HL-60 (cell line): ENCODE measurements at regions not wholly inside any gene's neighbourhood (a gene's known extent, or its start where the extent isn't known, plus 50 kb on each side); places are given as distances from the start of the nearest gene placed in this dataset.

Experiments
- DNase-seq, 2 experiments: peaks; one replicate each; pipeline ENCODE4 v3.0.0-alpha.2; 2010 to 2020; ENCODE audit warnings: low read depth in 1 of 2, low spot score in 1 of 2
- H3K27ac ChIP-seq: fragments of 250-450 bp; sonication (Bioruptor Pico); replicated peaks from 2 replicates; pipeline ENCODE4 v1.5.1; 2020; ENCODE audit warnings: mild to moderate bottlenecking, moderate library complexity
- H3K27me3 ChIP-seq: fragments of 250-450 bp; sonication (Bioruptor Pico); 2 replicates; pipeline ENCODE4 v1.5.1; 2021; ENCODE audit warnings: mild to moderate bottlenecking, moderate library complexity; ENCODE audit not compliant: insufficient read depth, poor library complexity, severe bottlenecking
- H3K4me3 ChIP-seq: replicated peaks from 2 replicates; pipeline ENCODE4 v1.5.1; 2011; ENCODE audit warnings: mild to moderate bottlenecking, control low read depth, low read length; ENCODE audit not compliant: insufficient read depth
- GABPA ChIP-seq: IDR thresholded peaks from 2 replicates; pipeline ENCODE4 v1.6.1; 2012; ENCODE audit warnings: low read depth
- POLR2AphosphoS5 ChIP-seq: IDR thresholded peaks from 2 replicates; pipeline ENCODE4 v1.6.1; 2012; ENCODE audit warnings: low read depth
- SPI1 ChIP-seq: IDR thresholded peaks from 2 replicates; pipeline ENCODE4 v1.6.1; 2012; ENCODE audit warnings: low read depth, mild to moderate bottlenecking, borderline replicate concordance
- TF ChIP-seq, protein P1 (sequence below): IDR thresholded peaks from one replicate; pipeline ENCODE4 v1.5.1; 2011; ENCODE audit warnings: low read length, control low read depth, inconsistent platforms; ENCODE audit not compliant: insufficient read depth
- TF ChIP-seq, protein P2 (sequence below): IDR thresholded peaks from 2 replicates; pipeline ENCODE4 v1.6.1; 2012; ENCODE audit warnings: low read depth; ENCODE audit not compliant: insufficient replicate concordance

DNA sequence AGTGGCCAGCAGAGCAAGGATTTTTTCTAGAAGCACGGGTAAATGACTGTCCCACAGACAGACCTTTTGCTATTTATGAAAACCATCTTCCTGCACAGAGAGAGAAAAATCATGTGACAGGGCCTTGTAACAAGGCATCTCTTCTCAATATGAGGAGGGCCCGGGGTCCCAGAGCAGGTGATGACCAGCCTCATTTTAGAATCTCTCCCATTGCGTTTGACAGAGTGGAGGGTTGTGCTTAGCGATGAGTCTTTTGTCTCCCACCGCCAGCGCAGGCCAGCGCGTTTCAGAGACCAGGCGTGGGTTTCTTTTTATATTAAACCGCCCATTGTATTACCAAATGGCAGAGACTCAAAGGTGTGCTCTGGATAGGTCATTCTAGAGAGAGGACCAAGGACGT lies 97.4 kb upstream of the UBL3 start:
- Histone ChIP-seq H3K4me3 (no peak overlapping the region), H3K27ac (no peak overlapping the region), H3K27me3 (no peaks in the 10 kb centered on the region)
- no peak for DNase-seq
- TF ChIP-seq POLR2AphosphoS5 = no peak
- TF ChIP-seq, protein P1, sequence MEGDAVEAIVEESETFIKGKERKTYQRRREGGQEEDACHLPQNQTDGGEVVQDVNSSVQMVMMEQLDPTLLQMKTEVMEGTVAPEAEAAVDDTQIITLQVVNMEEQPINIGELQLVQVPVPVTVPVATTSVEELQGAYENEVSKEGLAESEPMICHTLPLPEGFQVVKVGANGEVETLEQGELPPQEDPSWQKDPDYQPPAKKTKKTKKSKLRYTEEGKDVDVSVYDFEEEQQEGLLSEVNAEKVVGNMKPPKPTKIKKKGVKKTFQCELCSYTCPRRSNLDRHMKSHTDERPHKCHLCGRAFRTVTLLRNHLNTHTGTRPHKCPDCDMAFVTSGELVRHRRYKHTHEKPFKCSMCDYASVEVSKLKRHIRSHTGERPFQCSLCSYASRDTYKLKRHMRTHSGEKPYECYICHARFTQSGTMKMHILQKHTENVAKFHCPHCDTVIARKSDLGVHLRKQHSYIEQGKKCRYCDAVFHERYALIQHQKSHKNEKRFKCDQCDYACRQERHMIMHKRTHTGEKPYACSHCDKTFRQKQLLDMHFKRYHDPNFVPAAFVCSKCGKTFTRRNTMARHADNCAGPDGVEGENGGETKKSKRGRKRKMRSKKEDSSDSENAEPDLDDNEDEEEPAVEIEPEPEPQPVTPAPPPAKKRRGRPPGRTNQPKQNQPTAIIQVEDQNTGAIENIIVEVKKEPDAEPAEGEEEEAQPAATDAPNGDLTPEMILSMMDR = no peak

DNA sequence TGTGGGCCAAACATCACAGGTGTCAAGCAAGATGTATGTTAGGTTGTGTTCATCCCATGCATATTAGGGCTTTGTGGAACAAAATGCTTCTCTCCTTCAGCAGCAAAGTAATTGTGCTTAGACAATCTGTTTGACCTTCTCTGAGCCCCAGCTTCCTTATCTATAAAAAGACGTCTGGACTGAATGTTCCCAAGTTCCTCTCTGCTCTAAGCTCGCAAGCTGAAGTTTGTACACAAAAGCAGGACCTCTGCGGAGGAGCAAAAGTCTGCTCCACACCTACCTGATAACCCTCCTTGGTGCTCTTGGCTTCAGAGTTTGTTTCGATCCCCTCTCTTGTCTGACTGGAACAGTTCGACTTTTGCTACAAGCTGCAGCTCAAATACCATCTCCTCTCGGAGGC lies 95.7 kb upstream of the UBL3 start:
- peak; percentile 23; the same call in 1 of the 2 replicates for TF ChIP-seq SPI1
- no peak for TF ChIP-seq POLR2AphosphoS5
- TF ChIP-seq GABPA = no peak
- peak in 1 of 2 experiments; percentile 20 for DNase-seq
- no peak overlapping the region for H3K27ac ChIP-seq
- no peak overlapping the region for H3K4me3 ChIP-seq
- H3K27me3 ChIP-seq = no peaks in the 10 kb centered on the region

DNA sequence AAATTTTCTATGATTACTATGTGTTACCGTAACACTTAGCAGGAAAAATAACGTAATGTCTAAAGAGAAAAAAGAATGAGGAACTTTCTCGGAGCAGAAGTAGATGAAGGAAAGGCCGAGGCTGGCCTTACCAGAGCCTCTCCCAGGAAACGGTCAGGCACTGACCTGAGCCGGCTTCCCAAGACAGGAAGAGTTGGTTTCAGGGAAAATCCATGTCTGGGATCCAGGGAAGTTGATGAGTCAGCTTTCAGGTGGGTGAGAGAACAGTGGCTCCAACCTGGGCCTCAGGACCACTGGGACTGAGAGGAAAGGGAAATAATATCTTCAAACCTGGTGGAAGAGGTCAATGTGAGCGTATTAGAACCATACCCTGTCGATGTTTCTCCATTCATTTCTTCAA lies 93.3 kb upstream of the UBL3 start:
- TF ChIP-seq, protein P1 = no peak
- TF ChIP-seq SPI1 (no peak), POLR2AphosphoS5 (no peak), GABPA (no peak)
- TF ChIP-seq, protein P2, sequence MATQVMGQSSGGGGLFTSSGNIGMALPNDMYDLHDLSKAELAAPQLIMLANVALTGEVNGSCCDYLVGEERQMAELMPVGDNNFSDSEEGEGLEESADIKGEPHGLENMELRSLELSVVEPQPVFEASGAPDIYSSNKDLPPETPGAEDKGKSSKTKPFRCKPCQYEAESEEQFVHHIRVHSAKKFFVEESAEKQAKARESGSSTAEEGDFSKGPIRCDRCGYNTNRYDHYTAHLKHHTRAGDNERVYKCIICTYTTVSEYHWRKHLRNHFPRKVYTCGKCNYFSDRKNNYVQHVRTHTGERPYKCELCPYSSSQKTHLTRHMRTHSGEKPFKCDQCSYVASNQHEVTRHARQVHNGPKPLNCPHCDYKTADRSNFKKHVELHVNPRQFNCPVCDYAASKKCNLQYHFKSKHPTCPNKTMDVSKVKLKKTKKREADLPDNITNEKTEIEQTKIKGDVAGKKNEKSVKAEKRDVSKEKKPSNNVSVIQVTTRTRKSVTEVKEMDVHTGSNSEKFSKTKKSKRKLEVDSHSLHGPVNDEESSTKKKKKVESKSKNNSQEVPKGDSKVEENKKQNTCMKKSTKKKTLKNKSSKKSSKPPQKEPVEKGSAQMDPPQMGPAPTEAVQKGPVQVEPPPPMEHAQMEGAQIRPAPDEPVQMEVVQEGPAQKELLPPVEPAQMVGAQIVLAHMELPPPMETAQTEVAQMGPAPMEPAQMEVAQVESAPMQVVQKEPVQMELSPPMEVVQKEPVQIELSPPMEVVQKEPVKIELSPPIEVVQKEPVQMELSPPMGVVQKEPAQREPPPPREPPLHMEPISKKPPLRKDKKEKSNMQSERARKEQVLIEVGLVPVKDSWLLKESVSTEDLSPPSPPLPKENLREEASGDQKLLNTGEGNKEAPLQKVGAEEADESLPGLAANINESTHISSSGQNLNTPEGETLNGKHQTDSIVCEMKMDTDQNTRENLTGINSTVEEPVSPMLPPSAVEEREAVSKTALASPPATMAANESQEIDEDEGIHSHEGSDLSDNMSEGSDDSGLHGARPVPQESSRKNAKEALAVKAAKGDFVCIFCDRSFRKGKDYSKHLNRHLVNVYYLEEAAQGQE = no peak
- DNase-seq = no peak

DNA sequence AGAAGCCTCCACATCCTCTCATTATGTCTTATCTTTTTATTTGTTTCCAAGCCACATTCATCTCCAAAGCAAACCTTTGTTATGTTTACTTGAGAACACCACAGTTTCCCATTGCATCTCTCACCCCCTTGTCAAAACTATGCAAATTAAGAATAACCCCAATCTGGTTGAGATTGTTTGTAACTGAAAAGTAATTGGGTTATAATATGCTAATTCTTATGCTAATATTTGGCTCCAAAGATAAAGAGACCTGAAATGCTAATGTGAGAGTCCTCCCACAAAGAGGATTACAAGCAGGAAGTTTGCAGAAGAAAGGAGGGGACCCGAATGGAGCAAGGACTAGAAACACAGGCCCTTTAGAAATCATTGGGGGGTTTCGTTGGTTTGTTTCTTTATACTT lies 92.9 kb upstream of the UBL3 start:
- DNase-seq = no peak
- H3K27ac ChIP-seq = peak overlapping the region; percentile 28; the same call in 1 of the 2 replicates
- TF ChIP-seq, protein P2 = no peak
- TF ChIP-seq SPI1 (no peak), GABPA (no peak), POLR2AphosphoS5 (no peak)
- TF ChIP-seq, protein P1 = no peak

More for the DNA sequence above, 93.3 kb upstream of the UBL3 start:
- no peaks in the 10 kb centered on the region for H3K27me3 ChIP-seq
- H3K27ac ChIP-seq = peak overlapping the region; percentile 28; the same call in 1 of the 2 replicates
- H3K4me3 ChIP-seq = no peak overlapping the region

More for the DNA sequence above, 92.9 kb upstream of the UBL3 start:
- H3K27me3 ChIP-seq = no peaks in the 10 kb centered on the region
- no peak overlapping the region for H3K4me3 ChIP-seq
